ENCODE measurements at regions not wholly inside any gene's neighbourhood (a gene's known extent, or its start where the extent isn't known, plus 50 kb on each side); places are given as distances from the start of the nearest gene placed in this dataset.

DNA sequence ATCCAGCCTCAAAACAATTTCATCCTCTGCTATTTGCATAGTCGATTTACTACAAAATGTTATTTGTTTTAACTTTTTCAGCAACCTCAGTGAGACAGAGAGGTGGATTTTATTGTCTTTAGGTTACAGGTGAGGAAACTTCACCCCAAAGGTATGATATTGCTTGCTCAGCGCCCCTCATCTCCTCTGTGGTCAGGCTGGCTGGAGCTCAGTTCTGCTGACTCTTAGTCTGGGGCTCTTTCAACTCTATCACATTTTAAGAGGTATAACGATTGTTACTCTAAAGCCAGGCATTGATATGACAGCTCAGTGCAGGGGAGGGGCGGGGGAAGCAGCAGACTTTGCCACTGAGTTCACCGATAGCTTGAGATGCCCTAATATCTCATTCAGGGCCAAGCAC lies 103.0 kb upstream of the DPH6 start:
- no peak overlapping the region for H2BK15ac ChIP-seq (ENCODE audit: low read length)
- H3K27ac ChIP-seq (replicated peaks; ENCODE audit: low read length): no peak overlapping the region
- no peak overlapping the region for H4K91ac ChIP-seq (ENCODE audit: low read depth, low read length, poor library complexity)
- H3K36me3 ChIP-seq (replicated peaks in 1 of 2; ENCODE audit: control insufficient read depth in 2 of 2, insufficient read depth in 2 of 2, low read length in 2 of 2): no peaks in the 10 kb centered on the region
- H2BK120ac ChIP-seq (ENCODE audit: low read depth, low read length): no peak overlapping the region
- H4K8ac ChIP-seq (ENCODE audit: low read depth, low read length): no peak overlapping the region
- H3K4ac ChIP-seq (ENCODE audit: low read length): no peak overlapping the region
- no peak overlapping the region for H3K18ac ChIP-seq (ENCODE audit: low read length)
- no peaks in the 10 kb centered on the region for H3K79me1 ChIP-seq (ENCODE audit: low read depth, low read length)
- H3K14ac ChIP-seq (ENCODE audit: low read length): no peak overlapping the region
- no peak overlapping the region for H3K9ac ChIP-seq (ENCODE audit: low read depth, low read length, poor library complexity)
- H3K27me3 ChIP-seq (ENCODE audit: control insufficient read depth in 3 of 3, insufficient read depth in 3 of 3, low read depth in 1 of 3, low read length in 3 of 3): no peaks in the 10 kb centered on the region
- H3K4me2 ChIP-seq (ENCODE audit: insufficient read depth, low read length, poor library complexity, severe bottlenecking): no peak overlapping the region
- no CpG with 5 or more reads among the region's 5 CpGs for WGBS, 2 donors (ENCODE audit: extremely low coverage in 2 of 2, insufficient read length in 2 of 2, insufficient replicate concordance in 1 of 2)
- no peaks in the 10 kb centered on the region for H3K4me1 ChIP-seq (ENCODE audit: control insufficient read depth in 2 of 2, insufficient read depth in 1 of 2, low read depth in 1 of 2, low read length in 2 of 2)
- no peak overlapping the region for H2BK12ac ChIP-seq (ENCODE audit: low read length)
- no peak for DNase-seq (ENCODE audit: low spot score)
- no peak overlapping the region for H3K23ac ChIP-seq (ENCODE audit: low read depth, low read length, poor library complexity)
- H2AK5ac ChIP-seq (ENCODE audit: low read depth, low read length): no peak overlapping the region
- H3K4me3 ChIP-seq (ENCODE audit: low read length in 2 of 2): no peak overlapping the region
- H2AFZ ChIP-seq (ENCODE audit: low read length): no peak overlapping the region
- H3K9me3 ChIP-seq (replicated peaks in 1 of 2; ENCODE audit: control insufficient read depth in 2 of 2, insufficient read depth in 1 of 2, low read depth in 1 of 2, low read length in 2 of 2): no peaks in the 10 kb centered on the region
- no peak overlapping the region for H2BK5ac ChIP-seq (ENCODE audit: low read length)

- WGBS, 2 donors (ENCODE audit: extremely low coverage in 2 of 2, insufficient read length in 2 of 2, insufficient replicate concordance in 1 of 2): no CpG with 5 or more reads among the region's 4 CpGs
- no peaks in the 10 kb centered on the region for H3K9me3 ChIP-seq (replicated peaks in 1 of 2; ENCODE audit: control insufficient read depth in 2 of 2, insufficient read depth in 1 of 2, low read depth in 1 of 2, low read length in 2 of 2)
These were observed 103.6 kb upstream of the DPH6 start for GRCh38 chr15:35649575-35649974.

DNA sequence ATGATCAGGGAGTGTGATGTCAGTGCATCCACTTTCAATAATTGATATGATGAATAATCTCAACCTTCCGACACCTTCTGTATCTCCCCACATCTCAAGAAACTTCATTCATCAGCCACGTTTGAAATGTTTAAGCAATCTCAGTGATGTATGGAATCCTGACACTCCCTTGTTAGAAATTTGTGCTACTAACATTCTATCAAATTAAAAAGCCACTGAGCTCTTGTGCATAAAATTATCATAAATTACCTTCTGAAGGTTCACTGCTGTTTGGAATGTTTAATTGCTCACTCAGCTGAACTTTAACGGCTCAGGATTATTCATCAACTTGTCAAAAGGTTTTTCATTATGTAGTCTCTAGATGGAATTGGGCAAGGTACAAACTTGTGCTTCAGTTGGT lies 108.4 kb upstream of the DPH6 start:
- H3K79me1 ChIP-seq (ENCODE audit: low read depth, low read length): no peaks in the 10 kb centered on the region
- no peaks in the 10 kb centered on the region for H3K4me1 ChIP-seq (ENCODE audit: control insufficient read depth in 2 of 2, insufficient read depth in 1 of 2, low read depth in 1 of 2, low read length in 2 of 2)
- H3K27me3 ChIP-seq (ENCODE audit: control insufficient read depth in 3 of 3, insufficient read depth in 3 of 3, low read depth in 1 of 3, low read length in 3 of 3): no peaks in the 10 kb centered on the region
- H3K27ac ChIP-seq (replicated peaks; ENCODE audit: low read length): no peak overlapping the region
- no peak overlapping the region for H3K9ac ChIP-seq (ENCODE audit: low read depth, low read length, poor library complexity)
- H3K4me3 ChIP-seq (ENCODE audit: low read length in 2 of 2): no peak overlapping the region
- no peak overlapping the region for H4K91ac ChIP-seq (ENCODE audit: low read depth, low read length, poor library complexity)
- H2BK12ac ChIP-seq (ENCODE audit: low read length): no peak overlapping the region
- H2BK15ac ChIP-seq (ENCODE audit: low read length): no peak overlapping the region
- no peak for DNase-seq (ENCODE audit: low spot score)
- no peak overlapping the region for H4K8ac ChIP-seq (ENCODE audit: low read depth, low read length)
- H2AK5ac ChIP-seq (ENCODE audit: low read depth, low read length): no peak overlapping the region
- H3K36me3 ChIP-seq (replicated peaks in 1 of 2; ENCODE audit: control insufficient read depth in 2 of 2, insufficient read depth in 2 of 2, low read length in 2 of 2): no peaks in the 10 kb centered on the region
- H3K9me3 ChIP-seq (replicated peaks in 1 of 2; ENCODE audit: control insufficient read depth in 2 of 2, insufficient read depth in 1 of 2, low read depth in 1 of 2, low read length in 2 of 2): no peaks in the 10 kb centered on the region
- H2AFZ ChIP-seq (ENCODE audit: low read length): no peak overlapping the region
- H3K4me2 ChIP-seq (ENCODE audit: insufficient read depth, low read length, poor library complexity, severe bottlenecking): no peak overlapping the region
- no CpG with 5 or more reads among the region's 3 CpGs for WGBS, 2 donors (ENCODE audit: extremely low coverage in 2 of 2, insufficient read length in 2 of 2, insufficient replicate concordance in 1 of 2)
- no peak overlapping the region for H2BK120ac ChIP-seq (ENCODE audit: low read depth, low read length)
- H3K18ac ChIP-seq (ENCODE audit: low read length): no peak overlapping the region
- no peak overlapping the region for H3K14ac ChIP-seq (ENCODE audit: low read length)
- H3K23ac ChIP-seq (ENCODE audit: low read depth, low read length, poor library complexity): no peak overlapping the region
- H3K4ac ChIP-seq (ENCODE audit: low read length): no peak overlapping the region
- H2BK5ac ChIP-seq (ENCODE audit: low read length): no peak overlapping the region

More at GRCh38 chr15:35649575-35649974, 103.6 kb upstream of the DPH6 start:
- H3K27ac ChIP-seq (replicated peaks; ENCODE audit: low read length): no peak overlapping the region
- no peak overlapping the region for H4K91ac ChIP-seq (ENCODE audit: low read depth, low read length, poor library complexity)
- H3K27me3 ChIP-seq (ENCODE audit: control insufficient read depth in 3 of 3, insufficient read depth in 3 of 3, low read depth in 1 of 3, low read length in 3 of 3): no peaks in the 10 kb centered on the region
- H3K36me3 ChIP-seq (replicated peaks in 1 of 2; ENCODE audit: control insufficient read depth in 2 of 2, insufficient read depth in 2 of 2, low read length in 2 of 2): no peaks in the 10 kb centered on the region
- H2AFZ ChIP-seq (ENCODE audit: low read length): no peak overlapping the region
- H3K4me2 ChIP-seq (ENCODE audit: insufficient read depth, low read length, poor library complexity, severe bottlenecking): no peak overlapping the region
- H3K79me1 ChIP-seq (ENCODE audit: low read depth, low read length): no peaks in the 10 kb centered on the region
- no peak overlapping the region for H3K9ac ChIP-seq (ENCODE audit: low read depth, low read length, poor library complexity)
- H3K4me3 ChIP-seq (ENCODE audit: low read length in 2 of 2): no peak overlapping the region
- no peak overlapping the region for H2BK15ac ChIP-seq (ENCODE audit: low read length)
- no peak for DNase-seq (ENCODE audit: low spot score)
- H2BK12ac ChIP-seq (ENCODE audit: low read length): no peak overlapping the region
- H2AK5ac ChIP-seq (ENCODE audit: low read depth, low read length): no peak overlapping the region
- H3K4me1 ChIP-seq (ENCODE audit: control insufficient read depth in 2 of 2, insufficient read depth in 1 of 2, low read depth in 1 of 2, low read length in 2 of 2): no peaks in the 10 kb centered on the region
- H3K23ac ChIP-seq (ENCODE audit: low read depth, low read length, poor library complexity): no peak overlapping the region
- no peak overlapping the region for H3K4ac ChIP-seq (ENCODE audit: low read length)
- H2BK5ac ChIP-seq (ENCODE audit: low read length): no peak overlapping the region
- no peak overlapping the region for H3K14ac ChIP-seq (ENCODE audit: low read length)
- H4K8ac ChIP-seq (ENCODE audit: low read depth, low read length): no peak overlapping the region
- no peak overlapping the region for H3K18ac ChIP-seq (ENCODE audit: low read length)
- H2BK120ac ChIP-seq (ENCODE audit: low read depth, low read length): no peak overlapping the region

GRCh38 chr15:35657679-35658311 lies 111.8 kb upstream of the DPH6 start:
- Histone ChIP-seq H3K4me3 (ENCODE audit: low read length in 2 of 2) (no peak overlapping the region), H2BK120ac (ENCODE audit: low read depth, low read length) (no peak overlapping the region)

More at GRCh38 chr15:35657679-35658311, 111.8 kb upstream of the DPH6 start:
- Histone ChIP-seq H3K23ac (ENCODE audit: low read depth, low read length, poor library complexity) (no peak overlapping the region), H2AK5ac (ENCODE audit: low read depth, low read length) (no peak overlapping the region), H3K4me1 (ENCODE audit: control insufficient read depth in 2 of 2, insufficient read depth in 1 of 2, low read depth in 1 of 2, low read length in 2 of 2) (no peaks in the 10 kb centered on the region), H2BK12ac (ENCODE audit: low read length) (no peak overlapping the region), H3K9ac (ENCODE audit: low read depth, low read length, poor library complexity) (no peak overlapping the region), H3K4ac (ENCODE audit: low read length) (no peak overlapping the region), H4K91ac (ENCODE audit: low read depth, low read length, poor library complexity) (no peak overlapping the region), H3K18ac (ENCODE audit: low read length) (no peak overlapping the region), H4K8ac (ENCODE audit: low read depth, low read length) (no peak overlapping the region), H3K14ac (ENCODE audit: low read length) (no peak overlapping the region), H3K4me2 (ENCODE audit: insufficient read depth, low read length, poor library complexity, severe bottlenecking) (no peak overlapping the region), H3K79me1 (ENCODE audit: low read depth, low read length) (no peaks in the 10 kb centered on the region), H3K27ac (replicated peaks; ENCODE audit: low read length) (no peak overlapping the region), H2AFZ (ENCODE audit: low read length) (no peak overlapping the region), H3K9me3 (replicated peaks in 1 of 2; ENCODE audit: control insufficient read depth in 2 of 2, insufficient read depth in 1 of 2, low read depth in 1 of 2, low read length in 2 of 2) (no peaks in the 10 kb centered on the region), H3K27me3 (ENCODE audit: control insufficient read depth in 3 of 3, insufficient read depth in 3 of 3, low read depth in 1 of 3, low read length in 3 of 3) (peaks cover 0 to 7% (median 0%) of the 10 kb centered on the region in 3 experiments), H2BK5ac (ENCODE audit: low read length) (no peak overlapping the region), H2BK15ac (ENCODE audit: low read length) (no peak overlapping the region), H3K36me3 (replicated peaks in 1 of 2; ENCODE audit: control insufficient read depth in 2 of 2, insufficient read depth in 2 of 2, low read length in 2 of 2) (no peaks in the 10 kb centered on the region)
- no CpG with 5 or more reads among the region's 4 CpGs for WGBS, 2 donors (ENCODE audit: extremely low coverage in 2 of 2, insufficient read length in 2 of 2, insufficient replicate concordance in 1 of 2)
- no peak for DNase-seq (ENCODE audit: low spot score)
